ENCODE measurements at regions not wholly inside any gene's neighbourhood (a gene's known extent, or its start where the extent isn't known, plus 50 kb on each side); places are given as distances from the start of the nearest gene placed in this dataset.

GRCh38 chr9:16230731-16231130 is 639.7 kb downstream of the BNC2 start:
- Histone ChIP-seq H2AFZ (ENCODE audit: low read depth, low read length) (no peak overlapping the region), H4K91ac (ENCODE audit: low read length) (no peak overlapping the region), H3K9me3 (ENCODE audit: control insufficient read depth, low read length) (peaks cover 5% of the 10 kb centered on the region), H2BK12ac (ENCODE audit: low read length in 2 of 2) (no peak overlapping the region), H3K27ac (ENCODE audit: low read length, poor library complexity, severe bottlenecking) (no peak overlapping the region), H2BK120ac (ENCODE audit: low read depth, low read length) (no peak overlapping the region), H3K14ac (ENCODE audit: low read length in 2 of 2) (peak overlapping the region in 1 of 2 experiments; percentile 15), H3K4me2 (ENCODE audit: low read length, poor library complexity, severe bottlenecking) (no peak overlapping the region), H3K4me1 (ENCODE audit: control insufficient read depth, insufficient read depth, low read depth, low read length) (no peaks in the 10 kb centered on the region), H3K27me3 (ENCODE audit: control insufficient read depth in 1 of 2, insufficient read depth in 1 of 2, low read length in 2 of 2) (no peaks in the 10 kb centered on the region), H3K4me3 (ENCODE audit: insufficient read depth in 1 of 2, low read depth in 1 of 2, low read length in 2 of 2) (no peak overlapping the region), H2AK5ac (ENCODE audit: low read length, severe bottlenecking) (no peak overlapping the region), H3K36me3 (ENCODE audit: control insufficient read depth in 1 of 2, insufficient read depth in 2 of 2, low read depth in 1 of 2, low read length in 2 of 2) (no peaks in the 10 kb centered on the region), H3K18ac (ENCODE audit: low read depth in 1 of 2, low read length in 2 of 2) (no peak overlapping the region), H4K8ac (ENCODE audit: low read length) (no peak overlapping the region), H2BK15ac (ENCODE audit: low read depth, poor library complexity, severe bottlenecking) (no peak overlapping the region), H2BK5ac (ENCODE audit: low read depth, low read length, poor library complexity, severe bottlenecking) (no peak overlapping the region), H3K79me1 (replicated peaks; ENCODE audit: low read length, poor library complexity, severe bottlenecking) (no peaks in the 10 kb centered on the region), H3K4ac (ENCODE audit: low read depth in 1 of 2, low read length in 2 of 2) (no peak overlapping the region), H3K23ac (ENCODE audit: low read length in 2 of 2) (no peak overlapping the region), H3K9ac (ENCODE audit: low read length) (no peak overlapping the region)
- WGBS: 89% methylated on average over 10 of the region's 10 CpGs
- DNase-seq: no peak

- WGBS: 92% methylated on average over 5 of the region's 8 CpGs
- H3K9me3 ChIP-seq (ENCODE audit: control insufficient read depth, low read length): peaks cover 5% of the 10 kb centered on the region
These were observed 634.2 kb downstream of the BNC2 start for GRCh38 chr9:16236311-16236710.

GRCh38 chr9:16236882-16237281 is 633.6 kb downstream of the BNC2 start:
- H3K4ac ChIP-seq (ENCODE audit: low read depth in 1 of 2, low read length in 2 of 2): no peak overlapping the region
- no peaks in the 10 kb centered on the region for H3K27me3 ChIP-seq (ENCODE audit: control insufficient read depth in 1 of 2, insufficient read depth in 1 of 2, low read length in 2 of 2)
- no peak overlapping the region for H3K4me3 ChIP-seq (ENCODE audit: insufficient read depth in 1 of 2, low read depth in 1 of 2, low read length in 2 of 2)
- H3K27ac ChIP-seq (ENCODE audit: low read length, poor library complexity, severe bottlenecking): no peak overlapping the region
- no peak overlapping the region for H3K4me2 ChIP-seq (ENCODE audit: low read length, poor library complexity, severe bottlenecking)
- H4K91ac ChIP-seq (ENCODE audit: low read length): no peak overlapping the region
- peaks cover 12% of the 10 kb centered on the region for H3K4me1 ChIP-seq (ENCODE audit: control insufficient read depth, insufficient read depth, low read depth, low read length)
- H3K18ac ChIP-seq (ENCODE audit: low read depth in 1 of 2, low read length in 2 of 2): no peak overlapping the region
- H2BK15ac ChIP-seq (ENCODE audit: low read depth, poor library complexity, severe bottlenecking): no peak overlapping the region
- H3K23ac ChIP-seq (ENCODE audit: low read length in 2 of 2): no peak overlapping the region
- H2AK5ac ChIP-seq (ENCODE audit: low read length, severe bottlenecking): no peak overlapping the region
- peaks cover 5% of the 10 kb centered on the region for H3K9me3 ChIP-seq (ENCODE audit: control insufficient read depth, low read length)
- no peak overlapping the region for H2BK12ac ChIP-seq (ENCODE audit: low read length in 2 of 2)
- DNase-seq: no peak
- 93% methylated on average over 7 of the region's 7 CpGs for WGBS
- H3K36me3 ChIP-seq (ENCODE audit: control insufficient read depth in 1 of 2, insufficient read depth in 2 of 2, low read depth in 1 of 2, low read length in 2 of 2): no peaks in the 10 kb centered on the region
- no peak overlapping the region for H3K14ac ChIP-seq (ENCODE audit: low read length in 2 of 2)
- no peak overlapping the region for H2BK5ac ChIP-seq (ENCODE audit: low read depth, low read length, poor library complexity, severe bottlenecking)
- no peak overlapping the region for H4K8ac ChIP-seq (ENCODE audit: low read length)
- H2AFZ ChIP-seq (ENCODE audit: low read depth, low read length): no peak overlapping the region
- H3K9ac ChIP-seq (ENCODE audit: low read length): peak overlapping the region; percentile 68
- no peak overlapping the region for H2BK120ac ChIP-seq (ENCODE audit: low read depth, low read length)
- H3K79me1 ChIP-seq (replicated peaks; ENCODE audit: low read length, poor library complexity, severe bottlenecking): no peaks in the 10 kb centered on the region

More at GRCh38 chr9:16236311-16236710, 634.2 kb downstream of the BNC2 start:
- Histone ChIP-seq H3K9ac (ENCODE audit: low read length) (peak overlapping the region; percentile 68), H4K91ac (ENCODE audit: low read length) (no peak overlapping the region), H3K23ac (ENCODE audit: low read length in 2 of 2) (no peak overlapping the region), H4K8ac (ENCODE audit: low read length) (no peak overlapping the region), H2BK5ac (ENCODE audit: low read depth, low read length, poor library complexity, severe bottlenecking) (no peak overlapping the region), H3K27me3 (ENCODE audit: control insufficient read depth in 1 of 2, insufficient read depth in 1 of 2, low read length in 2 of 2) (no peaks in the 10 kb centered on the region), H2BK15ac (ENCODE audit: low read depth, poor library complexity, severe bottlenecking) (no peak overlapping the region), H3K14ac (ENCODE audit: low read length in 2 of 2) (no peak overlapping the region), H2BK12ac (ENCODE audit: low read length in 2 of 2) (no peak overlapping the region), H3K18ac (ENCODE audit: low read depth in 1 of 2, low read length in 2 of 2) (peak overlapping the region in 1 of 2 experiments; percentile 30), H3K27ac (ENCODE audit: low read length, poor library complexity, severe bottlenecking) (no peak overlapping the region), H3K4me1 (ENCODE audit: control insufficient read depth, insufficient read depth, low read depth, low read length) (peaks cover 10% of the 10 kb centered on the region), H2AFZ (ENCODE audit: low read depth, low read length) (no peak overlapping the region), H3K4me3 (ENCODE audit: insufficient read depth in 1 of 2, low read depth in 1 of 2, low read length in 2 of 2) (no peak overlapping the region), H3K4ac (ENCODE audit: low read depth in 1 of 2, low read length in 2 of 2) (no peak overlapping the region), H3K79me1 (replicated peaks; ENCODE audit: low read length, poor library complexity, severe bottlenecking) (no peaks in the 10 kb centered on the region), H2BK120ac (ENCODE audit: low read depth, low read length) (no peak overlapping the region), H3K4me2 (ENCODE audit: low read length, poor library complexity, severe bottlenecking) (no peak overlapping the region), H3K36me3 (ENCODE audit: control insufficient read depth in 1 of 2, insufficient read depth in 2 of 2, low read depth in 1 of 2, low read length in 2 of 2) (no peaks in the 10 kb centered on the region), H2AK5ac (ENCODE audit: low read length, severe bottlenecking) (no peak overlapping the region)
- DNase-seq: no peak

GRCh38 chr9:16238623-16239138 is 631.8 kb downstream of the BNC2 start:
- WGBS: 95% methylated on average over 4 of the region's 5 CpGs
- Histone ChIP-seq H2BK12ac (ENCODE audit: low read length in 2 of 2) (no peak overlapping the region), H3K79me1 (replicated peaks; ENCODE audit: low read length, poor library complexity, severe bottlenecking) (no peaks in the 10 kb centered on the region), H2BK5ac (ENCODE audit: low read depth, low read length, poor library complexity, severe bottlenecking) (no peak overlapping the region), H3K23ac (ENCODE audit: low read length in 2 of 2) (no peak overlapping the region), H2BK15ac (ENCODE audit: low read depth, poor library complexity, severe bottlenecking) (no peak overlapping the region), H3K4me3 (ENCODE audit: insufficient read depth in 1 of 2, low read depth in 1 of 2, low read length in 2 of 2) (no peak overlapping the region), H2AFZ (ENCODE audit: low read depth, low read length) (no peak overlapping the region), H3K14ac (ENCODE audit: low read length in 2 of 2) (no peak overlapping the region), H3K9me3 (ENCODE audit: control insufficient read depth, low read length) (peaks cover 2% of the 10 kb centered on the region), H3K27me3 (ENCODE audit: control insufficient read depth in 1 of 2, insufficient read depth in 1 of 2, low read length in 2 of 2) (no peaks in the 10 kb centered on the region), H3K4me1 (ENCODE audit: control insufficient read depth, insufficient read depth, low read depth, low read length) (peaks cover 12% of the 10 kb centered on the region), H3K36me3 (ENCODE audit: control insufficient read depth in 1 of 2, insufficient read depth in 2 of 2, low read depth in 1 of 2, low read length in 2 of 2) (no peaks in the 10 kb centered on the region), H3K4me2 (ENCODE audit: low read length, poor library complexity, severe bottlenecking) (no peak overlapping the region), H3K9ac (ENCODE audit: low read length) (no peak overlapping the region), H4K91ac (ENCODE audit: low read length) (no peak overlapping the region), H2AK5ac (ENCODE audit: low read length, severe bottlenecking) (no peak overlapping the region), H3K27ac (ENCODE audit: low read length, poor library complexity, severe bottlenecking) (no peak overlapping the region), H4K8ac (ENCODE audit: low read length) (no peak overlapping the region), H3K18ac (ENCODE audit: low read depth in 1 of 2, low read length in 2 of 2) (no peak overlapping the region), H3K4ac (ENCODE audit: low read depth in 1 of 2, low read length in 2 of 2) (no peak overlapping the region), H2BK120ac (ENCODE audit: low read depth, low read length) (no peak overlapping the region)
- no peak for DNase-seq
